Kidney glomerular epithelial cell (primary cell): ENCODE measurements at regions not wholly inside any gene's neighbourhood (a gene's known extent, or its start where the extent isn't known, plus 50 kb on each side); places are given as distances from the start of the nearest gene placed in this dataset.
"Not testable (repeated sequence)": the region's sequence is repeated elsewhere in the genome, so short reads cannot be mapped to it uniquely, and the experiment has no call there.

Source experiments
- DNase-seq: peaks from one replicate; lab custom pipeline; 2025; lab: John Stamatoyannopoulos, UW

DNA sequence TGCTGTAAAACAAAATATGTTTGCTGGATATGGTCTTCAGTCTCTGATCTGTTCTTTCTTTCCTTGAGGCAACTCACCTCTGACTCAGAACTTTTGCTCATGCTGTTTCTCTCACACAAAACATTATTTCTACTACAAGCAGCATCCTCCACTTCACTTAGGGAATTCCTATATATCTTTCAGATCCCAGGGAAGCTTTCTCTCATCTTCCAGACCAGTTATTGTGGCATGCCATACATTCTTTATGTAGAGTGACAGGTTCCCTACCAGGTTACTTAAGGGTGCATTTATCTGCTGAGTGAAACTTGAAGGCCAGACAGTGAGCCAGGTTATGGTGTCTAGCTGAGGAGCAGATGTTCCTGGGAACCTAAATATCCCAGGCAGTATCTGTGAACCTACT is 1226.0 kb downstream of the CDH8 start:
- no peak for DNase-seq

GRCh38 chr16:60792437-60792836 is 1243.8 kb downstream of the CDH8 start:
- DNase-seq = no peak

DNA sequence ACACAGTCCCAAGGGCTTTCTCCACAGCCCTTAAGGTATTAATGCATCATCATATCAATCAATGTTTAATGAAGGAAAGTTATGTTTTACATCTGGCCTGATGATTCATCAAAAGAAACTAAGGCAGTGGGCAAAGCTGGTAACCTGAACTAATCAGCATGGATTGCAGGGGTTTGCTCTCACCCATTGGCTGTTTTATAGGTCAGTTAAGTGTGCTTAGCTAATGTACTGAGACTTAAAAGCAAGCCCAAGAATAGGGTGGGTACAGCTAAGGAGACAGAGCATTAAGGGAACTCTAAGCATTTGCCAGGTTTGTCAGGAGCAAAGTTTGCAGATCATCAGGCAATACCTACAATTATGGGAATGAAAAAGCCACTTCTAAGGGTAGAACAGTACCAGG is 1247.6 kb downstream of the CDH8 start:
- DNase-seq = no peak

DNA sequence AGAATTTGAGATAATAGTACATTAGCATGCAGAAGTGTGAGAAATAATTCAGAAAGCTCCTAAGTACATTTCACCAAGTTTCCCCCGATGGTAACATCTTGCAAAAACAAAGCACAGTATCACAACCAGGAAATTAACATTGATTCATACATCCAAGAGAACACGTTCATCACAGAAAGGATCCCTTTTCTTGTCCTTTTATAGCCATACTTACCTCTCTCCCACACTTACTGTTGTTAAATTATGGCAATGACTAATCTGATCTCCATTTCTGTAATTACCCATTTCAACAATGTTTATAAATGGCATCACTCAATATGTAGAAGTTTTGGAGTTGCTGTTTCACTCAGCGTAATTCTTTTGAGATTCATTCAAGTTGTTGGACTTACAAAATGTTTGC is 1260.0 kb downstream of the CDH8 start:
- DNase-seq = no peak

GRCh38 chr16:60771138-60771537 is 1265.1 kb downstream of the CDH8 start:
- DNase-seq = no peak

DNA sequence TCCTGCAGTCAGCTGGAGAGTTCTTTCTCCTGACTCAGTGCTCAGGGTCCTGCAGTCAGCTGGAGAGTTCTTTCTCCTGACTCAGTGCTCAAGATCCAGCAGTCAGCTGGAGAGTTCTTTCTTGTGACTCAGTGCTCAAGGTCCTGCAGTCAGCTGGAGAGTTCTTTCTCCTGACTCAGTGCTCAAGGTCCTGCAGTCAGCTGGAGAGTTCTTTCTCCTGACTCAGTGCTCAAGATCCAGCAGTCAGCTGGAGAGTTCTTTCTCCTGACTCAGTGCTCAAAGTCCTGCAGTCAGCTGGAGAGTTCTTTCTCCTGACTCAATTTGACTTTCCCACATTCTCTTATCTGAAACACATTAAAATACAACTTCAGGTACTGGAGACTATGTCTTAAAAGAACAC is 1265.9 kb downstream of the CDH8 start:
- DNase-seq = not testable (repeated sequence)

DNA sequence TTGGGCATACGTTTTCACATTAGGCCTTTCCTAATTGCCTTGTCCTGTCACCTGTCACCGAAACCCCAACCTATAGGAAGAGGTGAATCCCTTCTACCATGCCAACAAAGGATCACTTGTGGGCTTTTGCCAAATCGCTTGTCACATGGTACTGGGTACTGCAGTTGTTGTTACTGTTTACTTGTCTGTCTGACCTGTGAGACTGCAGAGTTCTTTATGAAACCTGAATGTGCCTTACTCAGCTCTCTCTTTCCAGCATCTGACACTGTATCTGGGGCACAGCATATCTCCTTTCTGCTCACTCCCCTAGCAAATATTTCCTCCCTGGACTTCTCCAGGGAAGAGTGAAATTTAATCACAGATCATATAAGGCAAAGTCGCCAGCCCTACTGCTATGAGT is 1272.4 kb downstream of the CDH8 start:
- no peak for DNase-seq

DNA sequence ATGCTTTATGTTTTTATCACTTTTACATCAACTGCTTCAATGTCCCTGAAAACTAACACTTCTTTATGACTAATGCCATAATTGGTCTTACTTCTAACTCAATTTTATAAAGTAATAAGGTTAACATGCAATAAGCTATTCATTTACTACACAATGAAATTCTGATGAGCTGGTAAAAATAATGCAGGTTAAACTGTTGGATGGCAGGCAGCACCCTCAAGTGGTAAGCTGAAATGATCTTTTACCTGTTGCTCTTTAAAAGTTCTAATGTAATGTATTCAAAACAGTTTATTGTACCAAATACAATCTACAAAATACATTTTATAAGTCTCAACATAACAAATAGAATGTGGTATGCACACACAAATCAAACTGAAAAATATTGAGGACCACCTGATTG is 1280.3 kb downstream of the CDH8 start:
- no peak for DNase-seq

DNA sequence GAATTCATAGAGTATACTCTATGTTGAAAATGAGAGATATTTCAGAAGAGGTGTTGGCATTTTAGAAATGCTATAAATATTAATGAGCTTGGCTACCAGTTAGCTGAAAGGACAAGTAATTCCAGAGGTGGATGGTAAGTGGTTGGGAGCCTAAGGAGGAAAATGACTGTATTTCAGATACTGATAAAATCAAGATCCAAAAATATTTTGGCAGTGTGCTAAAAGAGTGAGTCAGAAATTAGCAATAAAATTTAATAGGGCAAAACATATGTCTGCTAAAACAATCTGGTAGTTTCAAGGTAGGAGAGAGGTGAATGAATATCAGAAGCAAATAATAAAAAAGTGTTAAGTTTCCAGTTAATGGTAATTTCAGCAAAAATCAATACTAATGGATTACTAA is 1287.9 kb downstream of the CDH8 start:
- DNase-seq = no peak

GRCh38 chr16:60744198-60744597 is 1292.0 kb downstream of the CDH8 start:
- no peak for DNase-seq

GRCh38 chr16:60741810-60742209 is 1294.4 kb downstream of the CDH8 start:
- DNase-seq = no peak

DNA sequence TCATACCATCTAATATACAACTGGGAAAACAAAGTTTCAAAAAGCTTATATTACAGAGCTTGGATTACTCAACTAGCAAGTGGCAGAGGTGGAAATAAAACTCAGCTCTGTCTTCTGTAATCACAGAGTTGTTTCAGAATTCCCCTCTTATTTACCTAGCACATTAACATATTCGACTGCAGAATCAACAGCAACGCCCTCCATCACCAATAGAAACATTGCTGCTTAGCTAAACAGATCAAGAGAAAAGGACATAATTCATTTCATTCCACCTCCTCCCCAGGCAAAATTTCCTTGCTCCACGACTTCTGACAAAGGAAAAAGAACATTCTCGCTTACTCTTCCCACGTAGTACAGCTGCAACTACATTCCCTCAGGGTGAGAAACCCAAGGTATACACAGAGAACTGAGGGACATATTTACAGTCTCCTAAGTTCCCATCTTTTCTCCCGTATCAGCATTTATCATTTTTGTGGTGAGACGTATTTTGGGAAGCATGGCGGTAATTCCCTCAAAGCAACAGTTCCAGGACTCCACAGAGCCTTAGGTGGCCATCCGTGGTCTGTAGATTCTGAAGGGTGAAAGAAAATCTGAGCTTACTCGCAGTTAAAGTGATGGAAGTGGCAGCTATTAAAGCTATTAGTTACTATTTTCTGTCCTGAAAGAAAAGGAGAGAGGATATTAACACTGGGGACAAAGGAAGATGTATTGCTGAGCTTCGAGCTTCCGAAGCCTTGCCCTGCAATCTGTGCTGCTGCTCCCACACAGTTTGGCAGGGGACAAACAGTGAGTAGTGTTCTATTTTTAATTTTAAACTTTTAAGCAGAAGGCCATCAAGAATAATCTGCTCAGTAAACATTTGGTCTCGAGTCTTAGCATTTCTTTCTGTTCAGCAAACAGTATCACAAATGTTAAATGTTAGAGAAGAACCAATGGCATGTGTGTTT is 1296.2 kb downstream of the CDH8 start:
- DNase-seq = no peak

GRCh38 chr16:60731329-60732050 is 1304.7 kb downstream of the CDH8 start:
- no peak for DNase-seq

DNA sequence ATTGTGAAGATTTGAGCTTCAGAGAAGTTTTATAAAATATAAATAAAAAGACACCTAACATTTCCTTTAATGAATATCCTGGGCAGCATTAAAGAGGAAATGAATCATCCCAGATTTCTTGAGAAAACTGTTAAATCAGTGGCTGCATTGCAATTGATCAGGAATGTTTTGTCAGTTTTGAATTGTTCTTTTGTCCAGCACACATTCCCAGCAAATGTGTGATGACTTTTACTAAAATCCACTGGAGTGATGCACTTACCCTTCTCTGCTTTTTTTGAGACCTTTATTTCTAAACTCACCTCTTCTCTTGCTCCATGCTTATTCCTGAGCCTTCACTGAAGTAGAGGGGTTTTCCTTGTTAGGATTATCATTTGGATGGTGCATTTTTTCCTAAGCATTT is 1307.2 kb downstream of the CDH8 start:
- no peak for DNase-seq

DNA sequence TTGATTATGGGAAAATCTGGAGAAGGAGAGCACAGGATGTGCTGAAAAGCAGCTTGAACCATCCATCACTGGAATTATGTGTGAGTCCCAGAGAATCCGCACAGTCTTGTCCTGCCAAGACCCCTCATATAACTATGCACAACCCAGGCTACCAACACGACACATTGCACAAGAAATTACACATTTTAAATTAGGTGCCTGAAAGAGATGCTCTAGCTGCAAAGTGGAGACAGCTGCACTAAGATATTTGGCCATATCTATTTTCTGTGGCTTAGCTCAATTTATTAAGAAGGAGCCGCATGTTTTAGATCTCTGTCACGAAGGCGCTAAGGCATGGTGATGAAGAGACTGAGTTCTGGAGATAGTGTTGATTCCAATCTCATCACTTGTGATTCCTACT is 1308.4 kb downstream of the CDH8 start:
- no peak for DNase-seq

DNA sequence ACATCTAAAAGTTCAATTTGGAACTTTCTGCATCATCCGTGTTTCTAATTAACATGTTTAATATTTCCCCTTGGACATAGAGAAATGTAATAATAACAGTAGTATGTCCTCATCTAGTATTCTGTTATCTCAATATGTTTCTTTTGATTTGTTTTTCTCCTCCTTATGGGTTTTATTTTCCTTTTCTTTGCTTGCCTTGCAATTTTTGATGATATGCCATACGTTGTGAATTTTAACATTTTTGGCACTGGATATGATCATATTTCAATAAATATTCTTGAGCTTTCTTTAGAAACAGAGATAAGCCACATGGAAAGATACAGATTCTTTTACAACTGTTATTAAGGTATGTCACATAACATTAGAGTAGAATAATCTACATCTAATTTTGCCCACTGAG is 1316.2 kb downstream of the CDH8 start:
- DNase-seq = no peak

GRCh38 chr16:60717808-60718207 is 1318.4 kb downstream of the CDH8 start:
- DNase-seq = no peak

- DNase-seq = no peak
Observed at GRCh38 chr16:60712144-60712543, 1324.1 kb downstream of the CDH8 start.

DNA sequence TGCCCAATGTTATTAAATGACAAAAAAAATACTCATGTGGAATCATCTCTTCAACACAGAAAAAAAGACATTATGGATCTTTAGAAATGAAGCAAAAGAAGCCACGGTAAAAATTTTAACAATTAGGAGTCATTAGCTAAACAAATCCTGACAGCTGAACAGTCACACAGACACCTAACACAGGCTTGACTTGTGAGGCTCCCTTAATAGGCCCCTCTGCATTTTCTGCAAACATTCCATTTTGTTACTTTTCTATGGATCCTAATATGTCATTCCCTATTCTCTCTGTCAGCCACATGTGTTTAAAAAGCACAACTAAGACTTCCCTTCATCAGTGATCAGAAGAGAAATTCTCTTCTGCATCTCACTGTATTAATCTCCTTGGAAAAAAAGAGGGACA is 1331.5 kb downstream of the CDH8 start:
- DNase-seq = no peak

- DNase-seq = no peak
Observed at GRCh38 chr16:60703096-60703495, 1333.1 kb downstream of the CDH8 start.

DNA sequence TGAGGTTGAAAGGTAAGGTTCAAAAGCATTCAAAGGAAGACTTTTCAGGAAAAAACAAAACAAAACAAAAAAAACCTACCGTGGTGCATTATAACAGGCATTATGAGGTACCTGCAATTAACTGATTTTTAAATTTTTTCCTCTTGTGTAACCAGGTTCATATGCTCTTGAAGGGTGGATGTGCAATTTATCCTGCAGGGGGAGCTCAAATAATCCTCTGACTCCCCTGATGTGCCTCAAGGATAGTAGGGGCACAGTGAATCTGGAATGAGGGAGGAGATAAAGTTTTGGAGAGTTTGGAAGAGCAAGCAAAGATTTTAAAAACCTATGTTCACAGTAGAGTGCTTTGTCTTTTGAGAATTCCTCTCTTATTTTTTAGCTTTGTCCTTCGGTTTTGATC is 1349.4 kb downstream of the CDH8 start:
- no peak for DNase-seq

GRCh38 chr16:60684002-60684401 is 1352.2 kb downstream of the CDH8 start:
- DNase-seq = no peak

DNA sequence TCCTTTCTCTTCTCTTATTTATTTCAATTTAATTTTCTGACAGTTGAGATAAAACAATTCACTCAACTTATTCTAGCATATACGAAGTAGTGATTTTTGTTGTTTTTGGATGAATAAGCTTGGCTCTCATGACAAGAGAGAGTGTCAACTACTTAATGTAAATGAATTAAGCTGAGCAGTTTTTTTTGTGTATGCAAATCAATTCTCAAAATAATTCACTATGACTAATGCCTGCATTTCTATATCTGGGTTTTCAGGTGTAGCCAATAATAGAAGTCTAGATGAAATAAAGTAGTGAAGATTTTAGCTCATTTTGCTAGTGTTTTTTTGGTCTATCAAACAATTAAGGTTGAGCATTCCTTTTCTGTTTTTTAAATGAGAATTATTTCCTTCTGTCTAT is 1354.0 kb downstream of the CDH8 start:
- no peak for DNase-seq
